HEK293T (cell line): ENCODE measurements at regions not wholly inside any gene's neighbourhood (a gene's known extent, or its start where the extent isn't known, plus 50 kb on each side); places are given as distances from the start of the nearest gene placed in this dataset.

ENCODE experiments used
- ARNT ChIP-seq: fragments of 450-650 bp; IDR thresholded peaks from 2 replicates; pipeline ENCODE4 v1.6.1; 2017; ENCODE audit warnings: mild to moderate bottlenecking
- ELF4 ChIP-seq: fragments of 450-650 bp; IDR thresholded peaks from 2 replicates; pipeline ENCODE4 v1.6.1; 2017; ENCODE audit warnings: antibody characterized with exemption

DNA sequence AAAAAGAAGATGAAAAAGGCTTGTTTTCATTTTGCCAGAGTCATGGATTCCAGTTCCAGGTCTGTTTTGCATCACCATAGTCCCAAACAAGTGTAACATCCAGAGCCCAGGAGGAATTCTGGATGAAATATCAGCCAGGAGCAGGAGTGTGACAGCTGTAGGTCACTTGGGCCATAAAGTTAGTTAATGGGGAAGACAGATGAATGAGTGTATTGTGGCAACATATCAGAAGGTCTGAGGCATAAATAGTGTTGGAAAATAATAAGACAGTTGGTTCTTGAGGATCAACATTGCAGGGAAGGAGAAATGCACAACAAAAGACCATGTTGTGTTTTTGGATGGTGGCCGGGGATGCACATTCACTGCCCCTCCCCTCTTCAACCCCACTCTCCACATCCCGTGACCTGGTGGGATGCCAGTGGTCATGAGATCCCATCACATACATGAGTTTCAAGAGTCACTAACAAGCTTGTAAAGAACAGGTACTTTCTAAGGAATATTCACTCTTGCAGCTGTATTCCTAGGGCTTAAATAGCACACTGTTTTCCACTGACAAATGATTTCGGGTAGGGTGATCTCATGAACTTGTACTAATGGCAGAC is 83.1 kb upstream of the IGFBP7 start:
- TF ChIP-seq ELF4 (no peak), ARNT (no peak)
